Lower leg skin (tissue), 3 donors: ENCODE measurements at regions not wholly inside any gene's neighbourhood (a gene's known extent, or its start where the extent isn't known, plus 50 kb on each side); places are given as distances from the start of the nearest gene placed in this dataset.

Experiments
- POLR2A ChIP-seq, 2 donors: fragments of 450-650 bp; IDR thresholded peaks; one replicate each; pipeline ENCODE4 v1.6.1; 2016 to 2017; ENCODE audit warnings: antibody characterized with exemption in 2 of 2, mild to moderate bottlenecking in 1 of 2, moderate library complexity in 1 of 2
- TF ChIP-seq, protein P1 (sequence below), 3 donors: fragments of 450-650 bp; IDR thresholded peaks; one replicate each; pipeline ENCODE4 v1.5.1; 2016; ENCODE audit warnings: antibody characterized with exemption in 3 of 3, mild to moderate bottlenecking in 3 of 3, moderate library complexity in 2 of 3

DNA sequence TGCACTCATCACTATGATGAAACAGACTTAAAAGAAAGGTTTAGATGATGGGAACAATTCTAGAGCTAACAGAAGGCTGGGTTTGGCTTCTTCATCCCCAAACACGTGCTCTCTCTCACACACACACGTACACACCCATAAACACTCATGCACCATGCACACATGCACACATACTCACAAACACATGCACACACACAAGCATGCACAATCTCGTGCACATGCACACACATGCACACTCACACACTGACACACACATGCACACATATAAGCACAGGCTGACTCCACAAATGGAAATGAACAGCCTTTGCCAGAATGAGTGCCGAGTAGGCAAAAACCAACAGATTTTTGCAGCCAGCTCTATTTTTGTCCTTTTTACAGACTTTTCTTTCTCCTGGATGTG is 1571.6 kb downstream of the AACS start:
- TF ChIP-seq, protein P1, sequence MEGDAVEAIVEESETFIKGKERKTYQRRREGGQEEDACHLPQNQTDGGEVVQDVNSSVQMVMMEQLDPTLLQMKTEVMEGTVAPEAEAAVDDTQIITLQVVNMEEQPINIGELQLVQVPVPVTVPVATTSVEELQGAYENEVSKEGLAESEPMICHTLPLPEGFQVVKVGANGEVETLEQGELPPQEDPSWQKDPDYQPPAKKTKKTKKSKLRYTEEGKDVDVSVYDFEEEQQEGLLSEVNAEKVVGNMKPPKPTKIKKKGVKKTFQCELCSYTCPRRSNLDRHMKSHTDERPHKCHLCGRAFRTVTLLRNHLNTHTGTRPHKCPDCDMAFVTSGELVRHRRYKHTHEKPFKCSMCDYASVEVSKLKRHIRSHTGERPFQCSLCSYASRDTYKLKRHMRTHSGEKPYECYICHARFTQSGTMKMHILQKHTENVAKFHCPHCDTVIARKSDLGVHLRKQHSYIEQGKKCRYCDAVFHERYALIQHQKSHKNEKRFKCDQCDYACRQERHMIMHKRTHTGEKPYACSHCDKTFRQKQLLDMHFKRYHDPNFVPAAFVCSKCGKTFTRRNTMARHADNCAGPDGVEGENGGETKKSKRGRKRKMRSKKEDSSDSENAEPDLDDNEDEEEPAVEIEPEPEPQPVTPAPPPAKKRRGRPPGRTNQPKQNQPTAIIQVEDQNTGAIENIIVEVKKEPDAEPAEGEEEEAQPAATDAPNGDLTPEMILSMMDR (IDR thresholded peaks at IDR 0.05): no peak
- TF ChIP-seq POLR2A (IDR thresholded peaks at IDR 0.05): no peak
